ENCODE measurements at regions not wholly inside any gene's neighbourhood (a gene's known extent, or its start where the extent isn't known, plus 50 kb on each side); places are given as distances from the start of the nearest gene placed in this dataset.

DNA sequence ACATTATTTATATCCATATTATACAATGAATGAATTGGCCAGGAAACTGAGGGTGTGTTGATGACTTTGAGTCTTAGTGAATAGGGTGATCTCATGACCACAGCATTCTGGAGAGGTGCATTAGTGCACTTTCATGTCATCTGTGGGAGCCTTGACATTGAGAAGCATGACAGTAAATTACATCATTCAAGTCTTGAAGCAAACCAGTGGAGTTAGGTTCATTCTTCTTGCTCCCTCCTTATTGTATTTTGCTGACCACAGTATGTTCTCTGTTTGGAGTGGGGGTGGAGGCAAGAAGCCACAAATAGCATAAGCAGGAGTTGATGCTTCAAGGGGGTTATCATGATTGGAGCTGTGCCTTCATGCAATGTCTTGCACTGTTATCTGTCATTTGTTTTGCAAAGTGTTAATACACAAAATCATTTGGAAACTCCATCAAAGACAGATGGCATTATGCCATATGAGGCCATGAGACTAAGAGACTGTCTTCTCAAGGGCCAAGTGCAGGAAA is 680.2 kb downstream of the NYAP2 start:
- TF ChIP-seq, protein P1, sequence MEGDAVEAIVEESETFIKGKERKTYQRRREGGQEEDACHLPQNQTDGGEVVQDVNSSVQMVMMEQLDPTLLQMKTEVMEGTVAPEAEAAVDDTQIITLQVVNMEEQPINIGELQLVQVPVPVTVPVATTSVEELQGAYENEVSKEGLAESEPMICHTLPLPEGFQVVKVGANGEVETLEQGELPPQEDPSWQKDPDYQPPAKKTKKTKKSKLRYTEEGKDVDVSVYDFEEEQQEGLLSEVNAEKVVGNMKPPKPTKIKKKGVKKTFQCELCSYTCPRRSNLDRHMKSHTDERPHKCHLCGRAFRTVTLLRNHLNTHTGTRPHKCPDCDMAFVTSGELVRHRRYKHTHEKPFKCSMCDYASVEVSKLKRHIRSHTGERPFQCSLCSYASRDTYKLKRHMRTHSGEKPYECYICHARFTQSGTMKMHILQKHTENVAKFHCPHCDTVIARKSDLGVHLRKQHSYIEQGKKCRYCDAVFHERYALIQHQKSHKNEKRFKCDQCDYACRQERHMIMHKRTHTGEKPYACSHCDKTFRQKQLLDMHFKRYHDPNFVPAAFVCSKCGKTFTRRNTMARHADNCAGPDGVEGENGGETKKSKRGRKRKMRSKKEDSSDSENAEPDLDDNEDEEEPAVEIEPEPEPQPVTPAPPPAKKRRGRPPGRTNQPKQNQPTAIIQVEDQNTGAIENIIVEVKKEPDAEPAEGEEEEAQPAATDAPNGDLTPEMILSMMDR (IDR thresholded peaks at IDR 0.05; ENCODE audit: low read length) = no peak
- TF ChIP-seq EZH2 (IDR thresholded peaks at IDR 0.05; ENCODE audit: borderline replicate concordance, low read length) = no peak
- no peak overlapping the region for H3K4me2 ChIP-seq (ENCODE audit: low read length)

DNA sequence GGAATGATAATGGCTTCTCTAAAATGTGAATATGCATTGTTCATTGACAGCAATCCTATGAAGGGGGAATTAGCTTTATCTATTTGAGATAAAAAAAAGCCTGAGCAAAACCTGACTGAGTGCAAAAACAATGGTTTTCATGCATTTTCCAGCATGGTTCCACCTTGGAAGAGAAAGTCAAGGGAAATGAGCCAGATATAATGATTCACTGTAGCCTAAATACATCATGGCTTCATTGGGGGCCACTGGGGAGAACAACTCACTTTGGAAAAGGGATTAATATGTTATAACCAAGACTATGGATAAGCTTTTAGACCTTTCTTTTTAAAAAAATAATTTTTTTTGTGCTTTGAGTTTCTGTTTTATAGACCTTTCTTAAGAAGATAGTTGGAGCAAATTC is 679.7 kb downstream of the NYAP2 start:
- TF ChIP-seq, protein P1 (IDR thresholded peaks at IDR 0.05; ENCODE audit: low read length) = no peak
- no peak for TF ChIP-seq EZH2 (IDR thresholded peaks at IDR 0.05; ENCODE audit: borderline replicate concordance, low read length)
- no peak overlapping the region for H3K4me2 ChIP-seq (ENCODE audit: low read length)
- no peaks in the 10 kb centered on the region for H3K9me3 ChIP-seq (ENCODE audit: low read length)
- H3K9ac ChIP-seq (ENCODE audit: low read length) = no peak overlapping the region
- no peaks in the 10 kb centered on the region for H3K36me3 ChIP-seq (ENCODE audit: insufficient read depth, low read length)
- H3K4me3 ChIP-seq (ENCODE audit: low read depth, low read length, poor library complexity, severe bottlenecking) = no peak overlapping the region
- no peaks in the 10 kb centered on the region for H3K4me1 ChIP-seq (ENCODE audit: insufficient read depth, low read length, severe bottlenecking)
- H2AFZ ChIP-seq (ENCODE audit: low read length) = no peak overlapping the region
- H4K20me1 ChIP-seq (ENCODE audit: insufficient read depth, low read length) = no peaks in the 10 kb centered on the region
- H3K9me2 ChIP-seq (ENCODE audit: low read depth, low read length) = no peaks in the 10 kb centered on the region
- no peaks in the 10 kb centered on the region for H3F3A ChIP-seq (ENCODE audit: insufficient read depth, low read length)
- no peaks in the 10 kb centered on the region for H3K79me2 ChIP-seq (ENCODE audit: insufficient read depth, low read length)
- no peaks in the 10 kb centered on the region for H3K27me3 ChIP-seq (ENCODE audit: insufficient read depth, low read length)
- H3K27ac ChIP-seq (ENCODE audit: low read depth, low read length, poor library complexity, severe bottlenecking) = no peak overlapping the region

More for the DNA sequence above, 680.2 kb downstream of the NYAP2 start:
- Histone ChIP-seq H3K9me3 (ENCODE audit: low read length) (no peaks in the 10 kb centered on the region), H3K27me3 (ENCODE audit: insufficient read depth, low read length) (no peaks in the 10 kb centered on the region), H3K9me2 (ENCODE audit: low read depth, low read length) (no peaks in the 10 kb centered on the region), H4K20me1 (ENCODE audit: insufficient read depth, low read length) (no peaks in the 10 kb centered on the region), H3K79me2 (ENCODE audit: insufficient read depth, low read length) (no peaks in the 10 kb centered on the region), H3K4me1 (ENCODE audit: insufficient read depth, low read length, severe bottlenecking) (no peaks in the 10 kb centered on the region), H3K27ac (ENCODE audit: low read depth, low read length, poor library complexity, severe bottlenecking) (no peak overlapping the region), H3K36me3 (ENCODE audit: insufficient read depth, low read length) (no peaks in the 10 kb centered on the region), H3K4me3 (ENCODE audit: low read depth, low read length, poor library complexity, severe bottlenecking) (no peak overlapping the region), H3K9ac (ENCODE audit: low read length) (no peak overlapping the region), H3F3A (ENCODE audit: insufficient read depth, low read length) (no peaks in the 10 kb centered on the region), H2AFZ (ENCODE audit: low read length) (no peak overlapping the region)

DNA sequence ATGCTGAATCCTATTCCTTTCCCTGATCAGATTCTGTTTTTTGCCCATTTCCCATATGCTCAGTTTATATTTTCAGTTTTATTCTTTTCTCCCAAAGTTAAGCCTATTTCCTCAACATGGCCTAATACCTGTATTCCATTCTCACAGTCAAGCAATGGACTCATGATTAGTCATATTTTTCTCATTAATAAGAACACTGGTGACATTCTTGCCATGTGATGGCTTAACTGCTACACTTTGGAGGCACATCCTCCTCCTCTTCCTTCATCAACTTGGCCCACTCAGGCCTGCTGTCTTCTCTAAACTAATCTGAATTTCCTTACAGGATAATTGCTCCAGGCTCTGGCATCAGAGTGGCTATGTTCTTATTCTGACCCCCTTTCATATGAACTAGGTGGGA is 679.2 kb downstream of the NYAP2 start:
- Histone ChIP-seq H3K9ac (ENCODE audit: low read length) (no peak overlapping the region), H3K27me3 (ENCODE audit: insufficient read depth, low read length) (no peaks in the 10 kb centered on the region), H3K9me3 (ENCODE audit: low read length) (no peaks in the 10 kb centered on the region), H3F3A (ENCODE audit: insufficient read depth, low read length) (no peaks in the 10 kb centered on the region), H3K4me1 (ENCODE audit: insufficient read depth, low read length, severe bottlenecking) (no peaks in the 10 kb centered on the region), H3K9me2 (ENCODE audit: low read depth, low read length) (no peaks in the 10 kb centered on the region), H3K79me2 (ENCODE audit: insufficient read depth, low read length) (no peaks in the 10 kb centered on the region), H3K4me2 (ENCODE audit: low read length) (no peak overlapping the region), H3K27ac (ENCODE audit: low read depth, low read length, poor library complexity, severe bottlenecking) (no peak overlapping the region), H3K36me3 (ENCODE audit: insufficient read depth, low read length) (no peaks in the 10 kb centered on the region), H4K20me1 (ENCODE audit: insufficient read depth, low read length) (no peaks in the 10 kb centered on the region), H3K4me3 (ENCODE audit: low read depth, low read length, poor library complexity, severe bottlenecking) (no peak overlapping the region), H2AFZ (ENCODE audit: low read length) (no peak overlapping the region)
- no peak for TF ChIP-seq EZH2 (IDR thresholded peaks at IDR 0.05; ENCODE audit: borderline replicate concordance, low read length)
- TF ChIP-seq, protein P1 (IDR thresholded peaks at IDR 0.05; ENCODE audit: low read length) = no peak

Measured in OCI-LY1 (cell line).